ENCODE measurements at regions not wholly inside any gene's neighbourhood (a gene's known extent, or its start where the extent isn't known, plus 50 kb on each side); places are given as distances from the start of the nearest gene placed in this dataset.

DNA sequence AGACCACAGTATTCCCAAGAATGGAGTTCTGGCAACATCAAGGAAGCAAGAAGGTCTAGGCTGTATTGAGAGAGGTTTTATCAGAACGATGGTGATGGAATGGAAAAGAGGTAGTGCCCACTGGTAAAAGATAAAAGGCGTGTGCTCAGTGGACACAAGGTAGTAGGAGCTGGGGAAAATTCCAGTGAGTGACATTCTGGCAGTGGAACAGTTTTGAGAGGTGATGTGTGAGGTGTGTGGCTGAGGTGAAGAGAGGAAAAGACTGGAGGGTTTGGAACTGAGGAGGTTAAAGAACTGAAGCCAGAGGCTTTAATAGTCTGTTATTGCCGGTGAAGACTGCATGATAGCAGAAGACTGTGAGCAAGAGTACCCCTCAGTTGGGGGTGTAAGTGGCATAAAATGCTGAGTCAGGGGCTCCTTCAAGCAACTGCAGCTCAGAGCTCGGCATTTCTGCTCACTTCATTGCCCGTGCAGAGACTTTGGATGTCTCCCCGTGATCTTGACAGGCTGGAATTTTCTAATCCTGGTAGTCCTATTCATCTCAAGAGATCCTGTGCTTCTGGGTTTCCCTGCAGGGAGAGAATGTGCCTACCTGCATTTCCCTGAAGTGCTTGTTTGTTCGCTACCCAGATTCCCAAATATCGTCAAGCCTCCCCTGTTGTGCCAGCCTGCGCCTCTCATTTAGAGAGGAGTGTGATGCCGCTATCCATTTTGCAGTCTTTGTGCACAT, 191.0 kb downstream of the SATB1 start:
- H3K27me3 Mint-ChIP-seq (ENCODE audit: low read depth) = peaks cover 13% of the 10 kb centered on the region
- intact Hi-C loops (cut with micrococcal nuclease) = loop anchor here (10.0 kb wide), 1 partner anchor 521 kb away; no protein-coding TSS in a partner anchor
- CTCF ChIA-PET = no interaction called here
- no peak overlapping the region for H3K27ac Mint-ChIP-seq
- no peaks in the 10 kb centered on the region for H3K4me1 Mint-ChIP-seq (ENCODE audit: low read depth)
- H3K36me3 Mint-ChIP-seq (ENCODE audit: low read depth) = no peaks in the 10 kb centered on the region
- H3K9me3 Mint-ChIP-seq = no peaks in the 10 kb centered on the region
- no peak overlapping the region for H3K4me3 Mint-ChIP-seq
- DNase-seq = no peak

- peaks cover 13% of the 10 kb centered on the region for H3K27me3 Mint-ChIP-seq (ENCODE audit: low read depth)
- no peak overlapping the region for H3K4me3 Mint-ChIP-seq
- CTCF ChIA-PET = no interaction called here
- H3K4me1 Mint-ChIP-seq (ENCODE audit: low read depth) = no peaks in the 10 kb centered on the region
- intact Hi-C loops (cut with micrococcal nuclease) = loop anchor here (10.0 kb wide), 1 partner anchor 522 kb away; no protein-coding TSS in a partner anchor
- H3K27ac Mint-ChIP-seq = no peak overlapping the region
- H3K36me3 Mint-ChIP-seq (ENCODE audit: low read depth) = no peaks in the 10 kb centered on the region
- DNase-seq = no peak
- no peaks in the 10 kb centered on the region for H3K9me3 Mint-ChIP-seq
Measured at GRCh38 chr3:18232317-18232716, 192.8 kb downstream of the SATB1 start.

GRCh38 chr3:18228060-18228459, 197.1 kb downstream of the SATB1 start:
- Mint-ChIP-seq H3K27me3 (ENCODE audit: low read depth) (peaks cover 9% of the 10 kb centered on the region), H3K4me3 (no peak overlapping the region), H3K36me3 (ENCODE audit: low read depth) (no peaks in the 10 kb centered on the region), H3K9me3 (no peaks in the 10 kb centered on the region), H3K27ac (no peak overlapping the region), H3K4me1 (ENCODE audit: low read depth) (peaks cover 15% of the 10 kb centered on the region)
- CTCF ChIA-PET = no interaction called here
- DNase-seq = no peak
- intact Hi-C loops (cut with micrococcal nuclease) = no loop called here

- Mint-ChIP-seq H3K27me3 (ENCODE audit: low read depth) (peaks cover 7% of the 10 kb centered on the region), H3K4me1 (ENCODE audit: low read depth) (peaks cover 15% of the 10 kb centered on the region), H3K9me3 (no peaks in the 10 kb centered on the region), H3K36me3 (ENCODE audit: low read depth) (no peaks in the 10 kb centered on the region), H3K4me3 (no peak overlapping the region), H3K27ac (no peak overlapping the region)
- no peak for DNase-seq
- CTCF ChIA-PET = interaction anchor here (0.9 kb wide), 1 partner anchor 107 kb away, joined by 3 read pairs; no protein-coding TSS in a partner anchor
- intact Hi-C loops (cut with micrococcal nuclease) = no loop called here
Measured at GRCh38 chr3:18225709-18226108, 199.4 kb downstream of the SATB1 start.

DNA sequence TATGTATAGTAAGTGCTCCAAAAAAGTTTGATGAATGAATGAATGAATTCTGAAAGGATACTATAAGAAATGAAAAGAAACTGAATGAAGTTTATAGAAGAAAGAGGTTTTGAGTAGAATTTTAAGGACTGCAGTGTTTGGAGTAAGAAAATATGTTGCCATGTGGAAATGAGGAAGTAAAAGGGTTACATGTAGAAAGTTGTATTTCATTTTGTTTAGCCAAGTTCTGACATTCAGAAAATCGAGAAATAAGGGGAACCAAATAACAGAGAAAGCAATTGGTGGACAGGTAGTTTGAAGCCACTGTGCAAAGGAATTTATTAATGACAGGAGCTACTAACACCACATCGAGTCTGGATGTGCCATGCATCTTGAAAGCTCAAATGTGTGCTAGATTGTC, 200.7 kb downstream of the SATB1 start:
- Mint-ChIP-seq H3K4me1 (ENCODE audit: low read depth) (peaks cover 15% of the 10 kb centered on the region), H3K9me3 (no peaks in the 10 kb centered on the region), H3K4me3 (no peak overlapping the region), H3K27ac (no peak overlapping the region), H3K27me3 (ENCODE audit: low read depth) (peaks cover 4% of the 10 kb centered on the region), H3K36me3 (ENCODE audit: low read depth) (no peaks in the 10 kb centered on the region)
- CTCF ChIA-PET = no interaction called here
- no peak for DNase-seq
- intact Hi-C loops (cut with micrococcal nuclease) = no loop called here

GRCh38 chr3:18223974-18224373, 201.2 kb downstream of the SATB1 start:
- Mint-ChIP-seq H3K27ac (no peak overlapping the region), H3K4me3 (no peak overlapping the region), H3K36me3 (ENCODE audit: low read depth) (no peaks in the 10 kb centered on the region), H3K4me1 (ENCODE audit: low read depth) (peaks cover 15% of the 10 kb centered on the region), H3K27me3 (ENCODE audit: low read depth) (peaks cover 4% of the 10 kb centered on the region), H3K9me3 (no peaks in the 10 kb centered on the region)
- CTCF ChIA-PET = no interaction called here
- no peak for DNase-seq
- intact Hi-C loops (cut with micrococcal nuclease) = no loop called here

DNA sequence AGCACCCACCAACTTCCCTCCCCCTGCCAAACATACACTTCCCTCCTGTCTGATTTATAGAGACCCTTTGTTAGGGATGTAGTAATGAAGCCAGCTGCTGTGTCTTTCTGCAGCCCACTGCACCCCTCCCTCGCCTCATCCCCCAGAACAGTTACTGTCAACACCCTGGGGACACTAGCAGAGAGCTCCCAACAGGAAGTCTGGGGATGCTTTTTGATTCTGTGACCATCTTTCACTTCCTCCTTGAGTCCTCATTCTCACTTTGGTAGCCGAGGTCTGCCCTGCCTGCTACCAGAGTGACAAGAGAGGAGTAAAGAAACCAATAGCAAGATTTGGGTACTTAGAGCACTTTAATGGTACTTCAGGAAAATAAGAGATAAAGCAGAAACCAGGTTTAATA, 201.6 kb downstream of the SATB1 start:
- Mint-ChIP-seq H3K9me3 (no peaks in the 10 kb centered on the region), H3K4me1 (ENCODE audit: low read depth) (peaks cover 15% of the 10 kb centered on the region), H3K36me3 (ENCODE audit: low read depth) (no peaks in the 10 kb centered on the region), H3K4me3 (no peak overlapping the region), H3K27me3 (ENCODE audit: low read depth) (peaks cover 4% of the 10 kb centered on the region), H3K27ac (no peak overlapping the region)
- CTCF ChIA-PET = interaction anchor here (1.1 kb wide), 1 partner anchor 322 kb away, joined by 3 read pairs; no protein-coding TSS in a partner anchor
- DNase-seq = peak; percentile 8
- intact Hi-C loops (cut with micrococcal nuclease) = no loop called here

DNA sequence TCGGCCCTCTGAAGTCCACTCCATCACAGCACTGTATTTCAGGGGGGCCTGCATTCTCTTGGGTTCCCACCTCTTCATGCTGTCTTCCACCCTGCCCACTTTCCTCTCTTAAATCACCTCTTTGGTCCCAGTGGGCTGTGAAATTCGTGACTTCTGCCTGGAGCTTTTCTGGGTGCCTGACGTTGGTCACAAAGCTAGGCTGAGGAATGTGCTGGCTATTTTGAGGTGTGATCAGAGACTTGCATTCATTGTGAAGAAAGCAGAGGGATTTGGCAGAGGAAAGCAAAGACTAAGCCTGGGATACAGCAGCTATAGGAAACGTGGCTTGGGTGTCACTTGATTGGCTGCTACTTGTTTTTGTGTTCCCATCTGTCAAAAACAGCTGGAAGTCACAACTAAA, 202.5 kb downstream of the SATB1 start:
- CTCF ChIA-PET = interaction anchor here (0.5 to 1.1 kb wide), 2 partner anchors 166 to 321 kb away, joined by 3 to 4 read pairs; no protein-coding TSS in a partner anchor
- Mint-ChIP-seq H3K4me3 (no peak overlapping the region), H3K36me3 (ENCODE audit: low read depth) (no peaks in the 10 kb centered on the region), H3K4me1 (ENCODE audit: low read depth) (peaks cover 18% of the 10 kb centered on the region), H3K27ac (no peak overlapping the region), H3K9me3 (no peaks in the 10 kb centered on the region), H3K27me3 (ENCODE audit: low read depth) (peaks cover 4% of the 10 kb centered on the region)
- DNase-seq = no peak
- intact Hi-C loops (cut with micrococcal nuclease) = no loop called here

- CTCF ChIA-PET = interaction anchor here (0.7 kb wide), 1 partner anchor 1040 kb away, joined by 4 read pairs; no protein-coding TSS in a partner anchor
- Mint-ChIP-seq H3K27me3 (ENCODE audit: low read depth) (no peaks in the 10 kb centered on the region), H3K27ac (no peak overlapping the region)
Measured at GRCh38 chr3:18217507-18218174, 207.5 kb downstream of the SATB1 start.

GRCh38 chr3:18216996-18217395, 208.1 kb downstream of the SATB1 start:
- no peaks in the 10 kb centered on the region for H3K27me3 Mint-ChIP-seq (ENCODE audit: low read depth)
- no peak overlapping the region for H3K27ac Mint-ChIP-seq
- intact Hi-C loops (cut with micrococcal nuclease) = no loop called here
- H3K4me1 Mint-ChIP-seq (ENCODE audit: low read depth) = peaks cover 11% of the 10 kb centered on the region
- peaks cover 1% of the 10 kb centered on the region for H3K9me3 Mint-ChIP-seq
- no peak for DNase-seq
- no peaks in the 10 kb centered on the region for H3K36me3 Mint-ChIP-seq (ENCODE audit: low read depth)
- H3K4me3 Mint-ChIP-seq = no peak overlapping the region
- CTCF ChIA-PET = no interaction called here

More at GRCh38 chr3:18217507-18218174, 207.5 kb downstream of the SATB1 start:
- Mint-ChIP-seq H3K36me3 (ENCODE audit: low read depth) (no peaks in the 10 kb centered on the region), H3K4me3 (no peak overlapping the region), H3K9me3 (peaks cover 1% of the 10 kb centered on the region), H3K4me1 (ENCODE audit: low read depth) (peaks cover 11% of the 10 kb centered on the region)
- DNase-seq = no peak
- intact Hi-C loops (cut with micrococcal nuclease) = no loop called here

GRCh38 chr3:18215639-18216038, 209.5 kb downstream of the SATB1 start:
- DNase-seq = no peak
- no peaks in the 10 kb centered on the region for H3K36me3 Mint-ChIP-seq (ENCODE audit: low read depth)
- intact Hi-C loops (cut with micrococcal nuclease) = no loop called here
- peaks cover 11% of the 10 kb centered on the region for H3K4me1 Mint-ChIP-seq (ENCODE audit: low read depth)
- CTCF ChIA-PET = no interaction called here
- H3K4me3 Mint-ChIP-seq = no peak overlapping the region
- H3K9me3 Mint-ChIP-seq = peaks cover 1% of the 10 kb centered on the region
- no peaks in the 10 kb centered on the region for H3K27me3 Mint-ChIP-seq (ENCODE audit: low read depth)
- no peak overlapping the region for H3K27ac Mint-ChIP-seq

DNA sequence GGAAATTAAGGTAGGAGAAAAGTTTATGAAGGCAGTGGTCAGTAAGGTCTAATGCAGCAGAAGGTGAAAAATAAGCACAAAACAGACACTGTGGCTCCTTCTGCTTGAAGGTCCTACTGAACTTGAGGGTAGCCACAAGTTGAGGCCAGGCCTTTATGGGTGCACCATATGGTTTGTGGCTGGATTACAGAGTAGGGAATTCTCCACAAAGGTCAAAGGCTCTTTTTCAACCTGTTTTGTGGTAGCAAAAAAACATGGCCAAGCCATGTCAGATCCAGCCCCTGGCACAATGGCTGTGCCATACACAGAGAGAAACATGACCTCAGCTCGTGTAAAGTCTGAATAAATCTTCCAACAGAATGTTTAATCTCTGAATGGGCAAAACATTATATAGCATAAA, 214.0 kb downstream of the SATB1 start:
- H3K27ac Mint-ChIP-seq = no peak overlapping the region
- no peaks in the 10 kb centered on the region for H3K27me3 Mint-ChIP-seq (ENCODE audit: low read depth)
- no peak for DNase-seq
- CTCF ChIA-PET = interaction anchor here (1.1 kb wide), 1 partner anchor 25 kb away, joined by 3 read pairs; no protein-coding TSS in a partner anchor
- peaks cover under 1% of the 10 kb centered on the region for H3K9me3 Mint-ChIP-seq
- no peak overlapping the region for H3K4me3 Mint-ChIP-seq
- intact Hi-C loops (cut with micrococcal nuclease) = no loop called here
- no peaks in the 10 kb centered on the region for H3K36me3 Mint-ChIP-seq (ENCODE audit: low read depth)
- H3K4me1 Mint-ChIP-seq (ENCODE audit: low read depth) = peaks cover 14% of the 10 kb centered on the region

- H3K4me1 Mint-ChIP-seq (ENCODE audit: low read depth) = peaks cover 9% of the 10 kb centered on the region
- no peaks in the 10 kb centered on the region for H3K36me3 Mint-ChIP-seq (ENCODE audit: low read depth)
- H3K4me3 Mint-ChIP-seq = no peak overlapping the region
- no peak for DNase-seq
- H3K9me3 Mint-ChIP-seq = no peaks in the 10 kb centered on the region
- H3K27me3 Mint-ChIP-seq (ENCODE audit: low read depth) = peaks cover 2% of the 10 kb centered on the region
- intact Hi-C loops (cut with micrococcal nuclease) = no loop called here
- CTCF ChIA-PET = no interaction called here
- H3K27ac Mint-ChIP-seq = no peak overlapping the region
Measured at GRCh38 chr3:18208856-18209255, 216.3 kb downstream of the SATB1 start.

All from activated naive CD4-positive, alpha-beta T cell treated with anti-CD3 and anti-CD28 coated beads for 36 hours (primary cell).